ENCODE measurements at regions not wholly inside any gene's neighbourhood (a gene's known extent, or its start where the extent isn't known, plus 50 kb on each side); places are given as distances from the start of the nearest gene placed in this dataset.

DNA sequence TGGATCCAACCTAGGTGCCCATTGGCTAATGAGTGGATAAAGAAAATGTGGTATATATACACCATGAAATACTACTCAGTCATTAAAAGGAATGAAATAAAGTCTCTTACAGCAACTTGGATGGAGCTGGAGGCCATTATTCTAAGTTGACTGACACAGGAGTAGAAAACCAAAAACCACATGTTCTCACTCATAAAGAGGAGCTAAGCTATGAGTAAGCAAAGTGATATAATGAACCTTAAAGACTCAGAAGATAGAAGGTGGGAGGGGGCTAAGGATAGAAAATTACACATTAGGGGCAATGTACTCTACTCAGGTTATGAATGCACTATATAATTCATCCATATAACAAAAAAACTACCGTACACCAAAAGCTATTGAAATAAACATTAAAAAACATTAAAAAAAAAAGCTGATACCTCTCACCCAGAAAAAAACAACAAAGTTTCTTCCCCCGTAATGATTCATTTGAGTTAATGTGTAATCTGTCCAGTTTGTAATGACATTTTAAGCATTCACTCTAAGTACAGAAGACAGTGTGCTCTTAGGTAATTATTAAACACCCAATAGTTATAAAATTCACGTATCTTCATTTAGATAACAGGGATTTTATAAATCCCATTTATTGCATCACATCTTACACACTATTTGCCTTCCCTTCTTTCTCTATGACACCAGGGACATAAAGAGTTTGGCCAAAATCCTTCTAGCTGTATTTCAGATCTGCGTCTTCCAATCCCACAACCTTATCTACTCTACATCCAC, 941.5 kb downstream of the CDH11 start:
- no peak for DNase-seq
- H3K36me3 ChIP-seq (ENCODE audit: low read depth, missing control alignments): no peaks in the 10 kb centered on the region
- H3K9me3 ChIP-seq: no peaks in the 10 kb centered on the region
- H3K4me1 ChIP-seq: peaks cover 4% of the 10 kb centered on the region
- no peaks in the 10 kb centered on the region for H3K27me3 ChIP-seq
- H3K4me3 ChIP-seq: no peak overlapping the region
- TF ChIP-seq POLR2A (IDR thresholded peaks at IDR 0.05): no peak
- TF ChIP-seq, protein P1, sequence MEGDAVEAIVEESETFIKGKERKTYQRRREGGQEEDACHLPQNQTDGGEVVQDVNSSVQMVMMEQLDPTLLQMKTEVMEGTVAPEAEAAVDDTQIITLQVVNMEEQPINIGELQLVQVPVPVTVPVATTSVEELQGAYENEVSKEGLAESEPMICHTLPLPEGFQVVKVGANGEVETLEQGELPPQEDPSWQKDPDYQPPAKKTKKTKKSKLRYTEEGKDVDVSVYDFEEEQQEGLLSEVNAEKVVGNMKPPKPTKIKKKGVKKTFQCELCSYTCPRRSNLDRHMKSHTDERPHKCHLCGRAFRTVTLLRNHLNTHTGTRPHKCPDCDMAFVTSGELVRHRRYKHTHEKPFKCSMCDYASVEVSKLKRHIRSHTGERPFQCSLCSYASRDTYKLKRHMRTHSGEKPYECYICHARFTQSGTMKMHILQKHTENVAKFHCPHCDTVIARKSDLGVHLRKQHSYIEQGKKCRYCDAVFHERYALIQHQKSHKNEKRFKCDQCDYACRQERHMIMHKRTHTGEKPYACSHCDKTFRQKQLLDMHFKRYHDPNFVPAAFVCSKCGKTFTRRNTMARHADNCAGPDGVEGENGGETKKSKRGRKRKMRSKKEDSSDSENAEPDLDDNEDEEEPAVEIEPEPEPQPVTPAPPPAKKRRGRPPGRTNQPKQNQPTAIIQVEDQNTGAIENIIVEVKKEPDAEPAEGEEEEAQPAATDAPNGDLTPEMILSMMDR (IDR thresholded peaks at IDR 0.05): no peak
- no peak overlapping the region for H3K27ac ChIP-seq
- intact Hi-C loops (cut with DNase I; ENCODE audit: low total_unique reads): no loop called here
- WGBS, 2 donors: 78 to 86% methylated on average over 4 of the region's 4 CpGs

DNA sequence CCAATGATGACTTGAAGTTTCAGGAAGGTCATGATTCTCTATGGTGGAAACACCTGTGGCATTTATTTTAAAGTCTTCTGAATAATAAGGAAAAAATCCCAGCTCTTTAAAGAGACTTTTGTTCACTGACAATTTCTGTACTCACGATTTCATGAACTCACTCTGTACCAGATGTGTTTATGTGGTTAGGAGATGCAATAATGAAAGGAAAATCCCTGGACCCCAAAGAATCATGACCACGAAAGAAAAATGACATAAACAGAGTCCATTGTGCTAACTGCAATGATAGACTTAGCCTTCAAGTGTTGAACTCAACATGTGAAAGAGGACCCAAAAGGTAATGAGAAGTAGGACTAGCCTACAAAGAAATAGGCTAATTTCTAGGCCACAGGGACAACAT, 947.5 kb downstream of the CDH11 start:
- intact Hi-C loops (cut with DNase I; ENCODE audit: low total_unique reads): no loop called here
- H3K4me1 ChIP-seq: peaks cover 8% of the 10 kb centered on the region
- no peak for TF ChIP-seq POLR2A (IDR thresholded peaks at IDR 0.05)
- TF ChIP-seq, protein P1 (IDR thresholded peaks at IDR 0.05): no peak
- no peak overlapping the region for H3K4me3 ChIP-seq
- 44 to 53% methylated on average over 2 of the region's 2 CpGs for WGBS, 2 donors
- H3K27me3 ChIP-seq: no peaks in the 10 kb centered on the region
- H3K9me3 ChIP-seq: no peaks in the 10 kb centered on the region
- no peaks in the 10 kb centered on the region for H3K36me3 ChIP-seq (ENCODE audit: low read depth, missing control alignments)
- DNase-seq: no peak
- peak overlapping the region in 1 of 2 donors; percentile 21 for H3K27ac ChIP-seq

DNA sequence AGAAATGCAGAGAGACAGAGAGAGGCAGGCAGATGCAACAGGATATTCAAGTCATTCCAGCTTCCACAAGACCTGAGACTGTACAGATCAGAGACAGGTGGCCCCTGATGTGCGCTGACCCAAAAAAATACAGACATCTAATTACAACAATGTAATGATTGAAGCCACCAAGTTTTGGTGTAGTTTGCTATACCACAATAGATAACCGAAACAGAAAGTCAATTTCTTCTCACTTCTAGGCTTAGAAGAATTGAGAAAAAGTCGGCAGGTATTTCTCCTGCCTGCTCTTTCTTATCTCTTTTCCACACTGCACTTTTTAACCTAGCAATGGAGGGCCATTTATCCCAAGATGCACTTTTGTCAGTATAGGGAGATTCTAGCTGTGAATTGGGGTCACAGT, 949.2 kb downstream of the CDH11 start:
- intact Hi-C loops (cut with DNase I; ENCODE audit: low total_unique reads): no loop called here
- TF ChIP-seq, protein P1 (IDR thresholded peaks at IDR 0.05): no peak
- TF ChIP-seq POLR2A (IDR thresholded peaks at IDR 0.05): no peak
- H3K27me3 ChIP-seq: no peaks in the 10 kb centered on the region
- no peaks in the 10 kb centered on the region for H3K36me3 ChIP-seq (ENCODE audit: low read depth, missing control alignments)
- DNase-seq: no peak
- WGBS, 2 donors: 63 to 98% methylated on average over 3 of the region's 3 CpGs
- H3K4me1 ChIP-seq: peaks cover 8% of the 10 kb centered on the region
- no peaks in the 10 kb centered on the region for H3K9me3 ChIP-seq
- H3K27ac ChIP-seq: no peak overlapping the region
- H3K4me3 ChIP-seq: no peak overlapping the region

DNA sequence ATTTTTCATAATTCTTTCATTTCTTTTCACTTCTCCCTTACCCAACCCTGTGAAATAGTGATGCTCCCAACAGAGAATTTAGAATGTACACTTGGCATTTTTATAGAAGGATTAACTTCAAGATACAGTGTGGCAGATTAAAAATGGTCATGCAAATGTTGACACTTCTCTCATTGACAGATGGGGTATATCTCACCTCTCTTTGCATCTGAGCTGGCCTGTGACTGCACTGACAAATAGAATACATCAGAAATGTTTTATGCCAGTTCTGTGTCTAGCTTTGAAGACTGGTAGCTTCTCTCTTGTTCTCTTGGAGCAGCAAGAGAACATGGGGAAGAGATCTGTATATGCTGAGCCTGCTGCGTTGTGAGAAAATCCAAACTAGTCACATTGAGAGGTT, 949.6 kb downstream of the CDH11 start:
- intact Hi-C loops (cut with DNase I; ENCODE audit: low total_unique reads): no loop called here
- Histone ChIP-seq H3K9me3 (no peaks in the 10 kb centered on the region), H3K27ac (no peak overlapping the region), H3K27me3 (no peaks in the 10 kb centered on the region), H3K4me3 (no peak overlapping the region), H3K4me1 (peaks cover 8% of the 10 kb centered on the region), H3K36me3 (ENCODE audit: low read depth, missing control alignments) (no peaks in the 10 kb centered on the region)
- WGBS, 2 donors: 95% methylated on average over 1 of the region's 1 CpG
- no peak for DNase-seq
- TF ChIP-seq POLR2A (IDR thresholded peaks at IDR 0.05): no peak
- TF ChIP-seq, protein P1 (IDR thresholded peaks at IDR 0.05): no peak

DNA sequence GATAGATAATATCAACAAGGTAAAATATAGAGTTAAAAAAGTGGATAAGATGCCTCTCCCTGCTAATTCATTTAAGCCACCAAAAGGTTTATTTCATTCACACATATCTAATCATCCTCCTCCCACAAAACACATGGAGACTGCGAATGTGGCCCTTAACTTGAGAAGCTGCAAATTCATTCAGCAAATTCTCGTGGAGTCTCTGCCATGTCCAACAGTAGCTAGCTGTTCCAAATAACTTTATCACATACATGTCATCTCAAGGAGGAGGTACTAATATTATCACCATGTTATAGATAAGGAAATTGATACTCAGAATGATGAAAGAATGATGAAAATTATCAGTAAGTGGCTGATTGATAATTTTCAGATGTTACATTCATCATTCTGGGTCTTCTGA, 950.2 kb downstream of the CDH11 start:
- Histone ChIP-seq H3K27ac (no peak overlapping the region), H3K27me3 (no peaks in the 10 kb centered on the region), H3K36me3 (ENCODE audit: low read depth, missing control alignments) (no peaks in the 10 kb centered on the region), H3K4me1 (peaks cover 8% of the 10 kb centered on the region), H3K9me3 (no peaks in the 10 kb centered on the region), H3K4me3 (no peak overlapping the region)
- TF ChIP-seq, protein P1 (IDR thresholded peaks at IDR 0.05): no peak
- no peak for TF ChIP-seq POLR2A (IDR thresholded peaks at IDR 0.05)
- no peak for DNase-seq
- WGBS, 2 donors: 86 to 90% methylated on average over 2 of the region's 2 CpGs
- intact Hi-C loops (cut with DNase I; ENCODE audit: low total_unique reads): no loop called here

Measured in testis (tissue), 2 donors.